ELF-1 (cell line): ENCODE measurements at regions not wholly inside any gene's neighbourhood (a gene's known extent, or its start where the extent isn't known, plus 50 kb on each side); places are given as distances from the start of the nearest gene placed in this dataset.
"Not testable (repeated sequence)": the region's sequence is repeated elsewhere in the genome, so short reads cannot be mapped to it uniquely, and the experiment has no call there.

Experiments
- DNase-seq: peaks from one replicate; pipeline ENCODE4 v3.0.0-alpha.2; 2016; ENCODE audit warnings: low read depth, low spot score

DNA sequence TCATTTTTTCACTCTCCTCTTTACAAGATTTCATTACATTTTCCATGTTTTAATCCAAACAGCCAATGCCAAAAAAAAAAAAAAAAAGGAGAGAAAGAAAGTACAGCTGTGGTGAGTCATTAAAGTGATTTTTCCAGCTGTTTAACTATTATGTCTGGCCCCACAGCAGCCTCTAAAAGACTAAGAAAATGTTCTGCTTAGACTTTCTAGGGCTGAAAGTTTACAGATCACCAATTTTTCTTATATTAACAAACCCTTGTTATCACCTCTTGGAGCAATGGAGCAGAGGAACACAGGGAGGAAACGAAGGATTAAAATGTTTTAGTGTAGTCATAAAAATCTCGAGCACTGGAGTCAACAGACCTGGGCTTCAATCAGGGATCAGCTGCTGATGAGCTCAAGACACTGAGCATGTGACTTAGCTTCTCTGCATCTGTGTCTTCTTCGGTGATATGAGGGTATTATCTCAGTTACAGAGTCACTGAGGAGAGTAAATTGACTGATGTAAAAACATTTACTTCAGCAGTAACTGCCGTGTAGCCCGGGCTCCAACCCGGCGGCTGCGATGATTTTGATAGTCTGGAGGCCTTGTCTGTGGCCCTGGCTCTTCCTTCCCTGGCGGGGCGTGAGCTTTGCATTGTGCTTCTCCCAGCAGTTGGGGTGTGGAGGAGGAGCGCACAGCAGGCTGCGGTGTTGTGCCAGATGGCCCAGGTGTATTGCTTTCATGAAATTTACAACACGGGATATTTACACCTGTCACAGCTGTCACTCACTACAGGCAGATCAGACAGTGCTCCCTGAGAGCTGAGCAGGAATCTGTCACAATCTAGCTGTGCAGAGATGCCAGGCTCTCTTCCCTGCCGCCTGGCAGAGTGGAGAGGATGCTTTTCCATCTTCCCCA lies 298.3 kb upstream of the FZD8 start:
- DNase-seq = peak; percentile 68

DNA sequence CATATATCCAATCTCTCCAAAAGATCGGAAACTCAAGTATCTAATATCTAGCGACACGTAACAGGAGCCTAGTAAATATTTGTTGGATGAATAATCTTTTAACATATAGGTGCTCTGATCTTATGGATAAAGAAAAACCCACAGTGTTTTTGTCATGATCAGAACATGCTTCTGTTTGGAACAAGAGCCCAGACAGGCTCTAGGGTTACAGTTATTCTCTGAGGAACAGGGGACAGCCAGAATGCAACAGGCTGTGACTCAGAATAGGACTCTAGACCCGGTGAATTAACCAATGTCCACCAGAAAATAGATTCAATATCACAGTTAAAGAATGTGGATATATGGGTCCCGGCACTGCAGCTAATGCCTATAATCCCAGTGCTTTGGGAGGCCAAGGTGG lies 296.1 kb upstream of the FZD8 start:
- no peak for DNase-seq

DNA sequence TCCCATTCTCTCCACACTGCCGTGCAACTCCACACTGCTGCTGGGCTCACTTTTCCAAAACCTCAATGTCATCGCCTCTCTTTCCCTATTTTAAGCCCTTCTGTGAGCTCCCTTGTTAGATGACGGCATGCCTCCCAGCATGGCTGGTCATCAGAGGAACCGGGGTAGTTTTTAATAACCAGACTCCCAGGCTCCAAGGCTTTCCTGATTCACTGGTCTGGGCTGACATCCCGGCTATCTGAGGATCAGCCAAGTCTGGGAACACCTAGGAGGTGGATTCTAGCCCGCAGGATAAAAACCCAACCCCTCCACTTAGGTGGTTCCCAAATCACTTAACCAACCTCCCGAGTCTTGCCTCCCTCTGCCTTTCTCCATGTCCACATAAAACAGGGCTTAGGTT lies 295.4 kb upstream of the FZD8 start:
- DNase-seq = no peak

DNA sequence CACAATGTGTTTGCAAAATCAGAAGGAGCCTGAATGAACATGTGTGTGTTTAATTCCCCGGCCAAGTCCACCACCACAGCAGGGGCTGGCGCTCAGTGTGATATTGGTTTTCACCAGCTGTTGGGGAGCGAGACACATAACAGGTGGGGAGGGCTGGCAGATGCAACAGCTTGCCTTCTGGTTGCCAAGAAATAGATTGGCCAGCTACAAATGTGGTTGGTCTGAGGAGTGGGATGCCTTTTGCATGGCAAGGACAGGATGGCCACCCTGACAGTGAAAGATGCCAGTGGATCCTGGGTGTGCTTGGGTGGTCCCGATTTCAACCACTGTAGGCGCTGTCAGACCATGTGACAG lies 292.5 kb upstream of the FZD8 start:
- no peak for DNase-seq

DNA sequence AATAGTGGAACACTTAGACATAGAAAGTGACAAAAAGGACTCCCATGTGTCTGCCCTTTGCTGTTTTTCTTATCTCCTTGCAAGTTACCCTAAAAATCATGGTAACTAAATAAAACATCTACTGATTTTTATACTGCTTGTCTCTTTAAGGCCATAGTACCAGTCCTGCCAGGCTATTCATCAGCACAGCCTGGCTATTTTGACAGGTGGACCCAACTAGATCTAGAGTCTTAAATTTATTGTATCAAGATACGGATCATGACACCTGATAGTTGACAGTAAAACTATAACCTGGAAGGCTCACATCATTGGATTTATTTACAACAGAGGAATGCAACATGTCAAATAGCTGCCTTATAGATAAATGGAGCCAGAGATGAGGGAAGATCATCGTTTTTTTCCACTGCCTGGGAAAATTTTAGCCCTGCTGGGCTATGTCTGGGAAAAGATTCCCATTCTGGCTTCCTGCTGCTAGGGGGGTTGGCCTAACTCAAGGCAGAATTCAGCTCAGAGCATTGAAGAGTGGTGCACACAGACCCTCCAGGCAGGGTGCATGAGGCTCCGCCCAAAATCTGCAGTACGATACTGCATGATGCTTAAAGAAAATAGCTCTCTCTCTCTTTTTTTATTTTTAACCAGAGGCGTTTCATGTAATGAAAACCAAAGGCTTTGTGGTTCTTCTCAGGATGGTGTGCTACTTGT lies 292.0 kb upstream of the FZD8 start:
- no peak for DNase-seq

DNA sequence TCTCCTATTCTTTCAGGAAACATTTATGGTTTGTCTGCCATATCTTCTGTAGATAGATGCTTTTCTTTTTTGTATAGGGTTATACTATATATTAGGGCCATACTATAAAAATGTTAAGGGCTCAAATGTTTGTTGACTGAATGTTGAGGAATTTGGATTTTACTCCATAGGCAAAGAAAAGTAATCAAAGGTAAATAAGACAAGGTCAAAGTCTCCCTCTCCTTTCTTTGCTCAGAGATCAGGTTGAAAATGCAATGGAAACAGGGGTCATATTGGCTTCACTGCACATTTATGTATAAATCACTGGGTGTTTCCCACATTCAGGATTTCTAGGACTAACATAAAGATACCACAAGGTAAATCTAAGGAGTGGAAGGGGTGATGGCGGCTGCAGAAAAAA lies 291.4 kb upstream of the FZD8 start:
- no peak for DNase-seq

DNA sequence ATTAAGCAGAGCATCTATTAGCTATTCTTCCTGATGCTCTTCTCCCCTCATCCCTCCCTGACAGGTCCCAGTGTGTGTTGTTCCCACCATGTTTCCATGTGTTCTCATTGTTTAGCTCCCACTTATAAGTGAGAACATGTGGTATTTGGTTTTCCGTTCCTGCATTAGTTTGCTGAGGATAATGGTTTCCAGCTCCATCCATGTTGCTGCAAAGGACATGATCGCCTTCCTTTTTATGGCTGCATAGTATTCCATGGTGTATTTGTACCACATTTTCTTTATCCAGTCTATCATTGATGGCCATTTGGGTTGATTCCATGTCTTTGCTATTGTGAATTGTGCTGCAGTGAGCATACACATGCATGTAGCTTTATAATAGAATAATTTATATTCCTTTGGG lies 287.9 kb upstream of the FZD8 start:
- DNase-seq = not testable (repeated sequence)

DNA sequence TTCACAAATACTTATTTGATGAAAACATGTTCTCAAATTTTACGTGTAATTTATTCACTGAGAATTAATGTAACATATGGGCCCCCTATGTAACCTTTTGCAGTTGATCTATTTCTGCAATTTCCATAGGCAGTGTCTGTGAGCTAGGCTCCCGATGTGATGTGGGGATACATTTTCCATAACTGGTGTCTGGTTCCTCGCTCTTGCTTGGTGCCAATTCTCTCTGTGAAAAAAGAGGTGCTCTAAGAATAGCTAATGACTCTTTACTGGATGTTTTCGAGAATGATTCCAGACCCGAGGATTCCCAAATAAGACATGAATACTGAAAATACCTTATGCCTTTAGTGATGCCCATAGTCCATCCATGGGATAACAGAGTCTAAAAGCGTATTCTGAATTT lies 286.7 kb upstream of the FZD8 start:
- no peak for DNase-seq

DNA sequence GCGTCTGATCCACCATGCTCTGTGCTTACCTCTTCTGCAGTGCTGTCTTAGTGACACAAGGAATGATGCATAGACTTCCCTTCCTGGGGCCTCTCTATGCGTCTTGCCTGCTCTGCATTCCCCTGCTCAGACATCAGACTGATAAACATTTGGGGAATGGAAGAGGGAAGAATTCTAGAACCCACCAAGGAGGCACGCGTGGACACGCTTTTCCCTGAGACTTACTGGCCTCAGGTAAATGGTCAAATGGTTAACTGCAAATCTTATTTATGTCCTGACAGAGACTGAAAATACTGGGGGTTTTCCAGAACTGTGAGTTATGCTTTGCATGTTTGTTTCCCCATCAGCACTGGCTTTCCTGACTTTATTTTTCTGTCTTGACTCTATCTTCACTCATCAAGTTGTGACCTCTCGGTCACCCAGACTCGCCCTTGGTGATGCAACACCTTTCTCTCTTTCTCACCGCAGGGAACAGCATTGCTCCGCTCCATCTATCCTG lies 285.9 kb upstream of the FZD8 start:
- no peak for DNase-seq

DNA sequence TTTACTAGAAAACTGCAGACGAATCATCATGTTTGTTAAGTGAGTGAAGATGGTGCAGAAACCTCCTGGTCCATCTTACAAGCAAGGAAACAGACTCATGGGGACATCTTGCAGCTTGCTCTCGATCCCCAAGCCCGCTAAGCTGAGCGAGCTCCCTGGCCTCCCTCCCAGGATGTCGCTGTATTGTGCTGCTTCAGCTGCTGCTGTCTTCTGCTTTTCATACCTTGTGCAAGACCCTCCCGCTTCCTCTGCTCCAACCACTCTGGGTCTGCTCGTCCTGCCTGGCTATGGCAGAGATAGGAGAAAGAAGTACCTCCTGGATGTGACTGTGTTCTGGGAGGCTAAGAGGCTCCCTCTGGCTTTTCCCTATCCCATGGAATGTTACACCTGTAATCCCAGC lies 285.2 kb upstream of the FZD8 start:
- no peak for DNase-seq

DNA sequence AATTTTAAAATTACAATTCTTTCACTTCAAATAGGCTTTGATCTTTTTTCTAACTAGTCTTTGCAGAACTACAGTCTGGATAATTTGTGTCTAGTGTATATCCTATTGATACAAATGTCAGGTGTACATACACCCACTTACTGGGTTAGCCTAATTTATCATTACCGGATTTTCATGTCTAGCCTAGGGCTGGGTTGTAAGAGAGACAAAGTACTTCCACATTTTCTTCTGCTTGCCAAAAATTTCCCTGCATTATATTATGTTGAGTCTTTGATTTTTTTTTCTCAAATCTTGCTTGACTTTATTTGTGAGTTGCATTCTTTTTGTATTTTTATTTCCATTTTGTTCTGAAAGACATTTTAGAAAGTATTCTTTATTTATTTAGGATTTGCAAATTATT lies 284.8 kb upstream of the FZD8 start:
- DNase-seq = no peak

DNA sequence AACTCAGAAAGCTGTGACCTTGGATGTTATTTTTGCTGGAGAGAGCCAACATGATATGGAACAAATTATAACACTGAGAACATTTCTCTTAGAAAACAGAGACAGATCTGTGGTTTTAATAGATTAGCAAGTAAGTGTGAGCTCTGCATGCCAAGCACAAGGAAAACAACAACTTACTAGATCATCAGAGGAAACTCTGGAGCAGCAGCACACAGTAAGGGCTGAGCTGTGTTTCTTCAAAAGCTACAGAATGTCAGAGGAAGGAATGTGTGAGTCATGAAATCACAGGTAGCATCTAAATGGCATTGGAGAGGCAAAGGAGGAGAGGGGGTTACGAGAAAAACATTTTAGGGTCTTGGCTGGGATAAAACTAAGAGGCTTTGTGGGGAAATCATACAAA lies 283.4 kb upstream of the FZD8 start:
- no peak for DNase-seq

DNA sequence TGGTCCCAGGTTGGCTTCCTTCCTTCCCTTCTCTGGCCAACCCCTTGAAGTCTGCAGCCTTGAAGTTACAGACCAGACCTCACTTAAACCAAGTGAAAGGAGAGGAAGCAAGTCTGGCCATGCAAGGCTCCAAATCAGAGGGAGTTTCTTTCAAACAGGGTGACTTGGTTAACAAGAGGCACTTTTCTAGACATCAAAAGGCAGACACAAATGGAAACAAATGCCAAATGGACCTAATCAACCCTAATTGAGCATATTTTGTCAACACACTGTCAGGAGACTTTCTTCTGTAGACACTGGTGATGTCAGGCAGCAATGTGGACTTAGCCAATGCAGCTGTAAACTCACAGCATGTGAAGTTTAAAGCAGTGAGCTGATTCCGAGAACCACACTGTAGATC lies 282.7 kb upstream of the FZD8 start:
- peak; percentile 74 for DNase-seq

DNA sequence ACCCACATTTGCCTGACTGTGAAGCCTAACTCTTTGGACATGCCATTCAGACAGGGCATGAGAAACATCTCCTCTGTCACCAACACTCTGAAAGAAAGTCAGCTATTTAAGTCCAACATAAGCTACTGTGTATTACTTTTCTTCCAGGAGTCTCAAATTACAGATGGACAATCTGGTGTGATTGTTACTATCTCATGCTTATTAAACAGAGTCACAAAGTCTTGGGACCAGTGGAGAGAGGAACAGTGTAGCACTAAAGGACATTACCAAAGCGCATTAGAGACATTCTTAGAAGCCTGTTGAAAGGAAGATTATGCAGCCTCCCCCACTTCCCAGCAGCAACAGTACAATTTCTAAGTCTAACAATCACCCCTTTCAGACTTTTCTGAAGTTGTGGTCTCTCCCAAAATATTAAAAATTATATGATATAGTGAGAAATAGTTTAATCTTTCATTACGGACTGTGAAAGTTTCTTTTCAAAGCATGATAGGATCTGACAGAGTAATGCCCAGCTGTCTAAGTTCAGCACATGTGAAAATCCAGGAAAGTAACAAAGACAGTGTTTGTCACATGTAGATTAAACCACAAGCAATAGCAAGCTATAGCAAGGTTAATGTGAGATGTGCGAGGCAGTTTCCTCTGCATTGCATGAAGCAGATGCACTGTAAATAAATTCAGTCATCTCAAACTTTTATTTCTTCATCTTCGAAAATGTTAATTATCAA lies 280.9 kb upstream of the FZD8 start:
- DNase-seq = no peak

DNA sequence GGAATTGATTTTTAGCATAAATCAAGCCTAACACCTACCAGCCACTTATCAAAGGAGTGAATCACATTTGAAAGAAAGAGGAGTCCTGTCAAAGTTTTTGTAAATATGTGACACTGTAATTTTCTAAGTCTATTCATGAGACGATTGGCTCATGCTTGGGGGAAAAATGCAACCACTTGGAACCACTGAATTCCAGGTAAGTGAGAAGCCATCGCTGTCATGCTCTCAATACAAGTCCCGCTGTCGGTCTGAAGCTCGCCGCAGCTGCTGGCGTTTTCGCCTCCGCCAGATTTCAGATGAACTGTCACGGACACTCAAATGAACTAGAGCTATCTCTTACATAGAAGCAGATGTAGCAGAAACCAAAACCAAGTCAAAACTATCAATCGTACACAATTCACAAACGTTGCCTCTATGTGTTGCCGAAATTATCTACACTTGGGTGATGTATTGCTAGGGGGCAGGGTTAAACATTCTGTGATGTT lies 279.8 kb upstream of the FZD8 start:
- no peak for DNase-seq

DNA sequence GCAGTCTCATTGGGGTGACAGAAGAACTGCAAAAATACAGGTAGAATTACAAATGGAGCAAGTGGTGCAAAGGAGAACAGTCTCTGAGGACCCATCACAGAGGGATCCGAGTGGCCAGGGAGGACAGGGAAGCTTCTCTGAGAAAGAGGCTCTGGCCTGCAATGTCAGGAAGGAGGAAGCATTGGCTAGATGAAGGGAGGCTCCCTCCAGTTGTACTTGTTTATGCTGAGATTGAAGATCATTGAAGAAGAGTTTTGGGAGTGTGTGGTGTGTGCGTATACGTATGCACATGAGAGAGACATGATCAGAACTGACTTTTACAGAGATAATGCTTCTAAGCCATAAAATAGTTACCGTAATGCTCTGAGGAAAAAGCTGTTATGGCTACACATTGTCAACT lies 274.7 kb upstream of the FZD8 start:
- no peak for DNase-seq

DNA sequence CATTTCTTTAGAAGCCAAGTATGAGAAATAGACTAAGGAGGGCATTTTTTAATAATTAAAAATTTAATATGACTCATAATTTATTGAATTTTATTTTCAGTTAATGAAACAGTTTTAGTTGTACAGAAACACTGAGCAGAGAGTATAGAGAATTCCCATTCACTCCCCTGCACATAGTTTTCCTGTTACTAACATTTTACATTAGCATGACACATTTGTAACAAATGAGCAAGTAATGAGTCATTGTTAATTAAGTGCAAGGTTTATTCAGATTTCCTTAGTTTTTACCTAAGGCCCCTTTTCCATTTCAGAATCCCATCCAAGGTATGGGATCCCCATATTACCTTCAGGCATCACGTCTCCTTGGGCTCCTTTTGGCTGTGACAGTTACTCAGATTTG lies 271.5 kb upstream of the FZD8 start:
- no peak for DNase-seq

DNA sequence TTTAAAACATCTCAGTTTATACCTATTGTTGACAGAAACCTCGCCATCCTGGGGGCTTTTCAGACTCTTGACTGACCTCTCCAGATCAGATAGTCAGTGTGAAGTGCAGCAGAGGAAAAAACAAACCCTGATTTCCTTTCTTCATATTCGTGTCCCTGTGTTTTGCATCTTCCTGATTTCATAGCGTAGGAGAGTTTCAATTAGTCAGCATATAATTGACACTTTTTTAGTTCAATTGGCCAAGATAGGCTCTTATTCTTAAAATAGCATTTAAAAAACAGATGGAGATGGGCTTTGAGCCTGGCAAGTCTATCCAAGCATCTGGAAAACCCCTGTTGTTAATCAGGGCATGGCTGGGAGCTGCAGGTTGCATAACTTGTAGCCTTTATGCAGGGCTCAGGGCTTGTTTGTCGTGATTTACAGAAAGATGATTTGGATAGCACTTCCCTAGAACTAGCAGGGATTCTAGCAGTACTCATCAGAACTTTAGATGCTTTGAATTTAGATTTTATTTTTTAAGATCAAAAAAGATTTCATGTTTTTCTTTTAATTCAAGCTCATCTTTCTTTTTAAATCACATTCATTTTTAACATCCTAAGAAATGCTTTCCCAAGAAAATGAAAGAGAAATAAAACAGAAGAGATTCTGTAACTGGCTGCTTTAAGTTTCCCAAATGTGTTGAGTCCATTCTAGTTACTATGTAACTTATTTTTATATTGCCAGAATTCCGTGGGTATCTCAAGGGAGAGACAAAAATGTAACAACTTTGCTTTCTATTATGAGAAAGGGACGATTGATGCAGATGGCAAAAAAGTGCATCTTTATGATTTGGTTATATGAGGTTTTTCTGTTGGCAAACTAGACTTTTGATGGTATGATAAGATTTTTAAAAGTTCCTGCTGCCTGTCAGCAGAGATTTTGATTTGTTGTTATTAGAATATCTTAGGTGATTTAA lies 270.8 kb upstream of the FZD8 start:
- no peak for DNase-seq

DNA sequence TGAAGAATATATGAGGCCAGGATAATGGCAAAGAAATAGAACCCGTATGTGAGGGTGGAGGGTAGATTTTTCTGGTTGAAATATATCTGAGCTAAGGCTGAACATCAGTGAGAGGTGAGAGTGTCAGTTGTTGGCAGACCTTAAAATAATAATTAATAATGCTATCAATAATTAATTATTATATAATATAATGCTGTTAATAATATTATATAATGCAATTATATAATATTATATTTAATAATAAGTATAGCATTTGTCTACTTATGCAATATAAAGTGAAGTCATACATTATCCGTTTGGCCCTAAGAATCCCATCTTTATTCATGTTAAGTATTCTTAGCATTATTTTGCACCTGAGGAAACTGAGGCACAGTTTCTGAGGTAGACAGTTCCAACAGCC lies 269.9 kb upstream of the FZD8 start:
- no peak for DNase-seq

DNA sequence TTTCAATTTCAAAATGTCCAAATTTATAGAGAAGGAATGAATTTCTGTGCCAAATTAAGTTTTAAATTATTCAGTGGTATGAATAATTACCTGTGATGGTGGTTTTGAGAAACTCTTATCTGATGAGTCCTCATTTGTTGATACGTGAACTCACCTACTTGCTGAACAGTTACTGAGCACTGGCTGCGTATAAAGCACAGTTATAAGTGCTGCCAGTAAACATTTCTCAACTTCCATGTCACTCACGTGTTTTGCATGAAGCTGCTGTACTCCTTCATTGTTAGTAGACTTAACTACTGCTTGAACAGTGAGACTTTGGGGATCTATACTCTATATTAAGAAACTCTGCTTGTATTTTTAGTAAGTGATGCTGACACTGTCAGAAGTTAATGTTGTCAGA lies 269.1 kb upstream of the FZD8 start:
- DNase-seq = no peak

DNA sequence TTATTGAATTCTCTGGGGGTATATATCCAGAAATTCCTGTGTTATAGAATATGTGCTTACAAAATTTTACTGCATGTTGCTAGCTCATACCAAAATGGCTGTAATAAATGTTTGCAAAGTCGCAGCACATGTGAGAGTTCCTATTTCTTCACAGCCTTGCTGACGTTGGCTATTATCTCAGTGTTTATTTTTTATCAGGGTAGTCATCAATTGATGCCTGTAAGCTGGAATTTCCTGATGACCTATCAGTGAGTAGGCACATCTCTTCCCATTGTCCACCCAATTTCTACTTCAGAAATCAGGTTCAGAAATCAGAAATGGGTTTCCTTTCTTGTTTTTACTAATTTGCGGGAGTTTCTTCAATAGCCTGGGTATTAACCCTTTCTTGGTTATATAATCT lies 268.1 kb upstream of the FZD8 start:
- no peak for DNase-seq
